ENCODE measurements at regions not wholly inside any gene's neighbourhood (a gene's known extent, or its start where the extent isn't known, plus 50 kb on each side); places are given as distances from the start of the nearest gene placed in this dataset.

GRCh38 chr6:43907312-43907711, 137.3 kb downstream of the VEGFA start:
- POLR2A ChIA-PET = no interaction called here
- Mint-ChIP-seq H3K36me3 (ENCODE audit: insufficient read depth, unreplicated experiment) (no peaks in the 10 kb centered on the region), H3K27ac (ENCODE audit: low read depth, unreplicated experiment) (no peak overlapping the region), H3K27me3 (ENCODE audit: insufficient read depth, unreplicated experiment) (no peaks in the 10 kb centered on the region), H3K4me1 (ENCODE audit: insufficient read depth, unreplicated experiment) (peaks cover 28% of the 10 kb centered on the region), H3K4me3 (ENCODE audit: unreplicated experiment) (no peak overlapping the region), H3K9me3 (ENCODE audit: unreplicated experiment) (no peaks in the 10 kb centered on the region)
- DNase-seq (ENCODE audit: unreplicated experiment) = no peak
- intact Hi-C loops (cut with micrococcal nuclease) = no loop called here
- no TSS peak for BruUV-seq (replicated peaks)
- no peak for TF ChIP-seq CTCF (IDR thresholded peaks at IDR 0.05; ENCODE audit: unreplicated experiment)
- CTCF ChIA-PET = interaction anchor here (0.6 to 1.2 kb wide), 2 partner anchors 10 to 171 kb away, joined by 3 read pairs; no protein-coding TSS in a partner anchor

- H3K27me3 Mint-ChIP-seq (ENCODE audit: insufficient read depth, unreplicated experiment) = no peaks in the 10 kb centered on the region
- ChIA-PET CTCF (interaction anchor here (0.7 kb wide), 1 partner anchor 191 kb away, joined by 3 read pairs; no protein-coding TSS in a partner anchor), POLR2A (no interaction called here)
- no TSS peak for BruUV-seq (replicated peaks)
- no peaks in the 10 kb centered on the region for H3K9me3 Mint-ChIP-seq (ENCODE audit: unreplicated experiment)
- no peaks in the 10 kb centered on the region for H3K36me3 Mint-ChIP-seq (ENCODE audit: insufficient read depth, unreplicated experiment)
- no peak overlapping the region for H3K4me3 Mint-ChIP-seq (ENCODE audit: unreplicated experiment)
- H3K4me1 Mint-ChIP-seq (ENCODE audit: insufficient read depth, unreplicated experiment) = peaks cover 7% of the 10 kb centered on the region
- TF ChIP-seq CTCF (IDR thresholded peaks at IDR 0.05; ENCODE audit: unreplicated experiment) = no peak
- intact Hi-C loops (cut with micrococcal nuclease) = no loop called here
- DNase-seq (ENCODE audit: unreplicated experiment) = peak; percentile 29
- H3K27ac Mint-ChIP-seq (ENCODE audit: low read depth, unreplicated experiment) = no peak overlapping the region
Measured at GRCh38 chr6:43904311-43905123, 134.5 kb downstream of the VEGFA start.

- no TSS peak for BruUV-seq (replicated peaks)
- CTCF ChIA-PET = interaction anchor here (0.7 kb wide), 1 partner anchor 192 kb away, joined by 3 read pairs; no protein-coding TSS in a partner anchor
Measured at GRCh38 chr6:43903739-43904290, 133.8 kb downstream of the VEGFA start.

More at GRCh38 chr6:43903739-43904290, 133.8 kb downstream of the VEGFA start:
- Mint-ChIP-seq H3K36me3 (ENCODE audit: insufficient read depth, unreplicated experiment) (no peaks in the 10 kb centered on the region), H3K27ac (ENCODE audit: low read depth, unreplicated experiment) (no peak overlapping the region), H3K4me3 (ENCODE audit: unreplicated experiment) (no peak overlapping the region), H3K4me1 (ENCODE audit: insufficient read depth, unreplicated experiment) (peaks cover 6% of the 10 kb centered on the region), H3K27me3 (ENCODE audit: insufficient read depth, unreplicated experiment) (no peaks in the 10 kb centered on the region), H3K9me3 (ENCODE audit: unreplicated experiment) (no peaks in the 10 kb centered on the region)
- POLR2A ChIA-PET = no interaction called here
- DNase-seq (ENCODE audit: unreplicated experiment) = no peak
- TF ChIP-seq CTCF (IDR thresholded peaks at IDR 0.05; ENCODE audit: unreplicated experiment) = no peak
- intact Hi-C loops (cut with micrococcal nuclease) = no loop called here

All from MCF 10A (cell line).